NT2/D1 (cell line): ENCODE measurements at regions not wholly inside any gene's neighbourhood (a gene's known extent, or its start where the extent isn't known, plus 50 kb on each side); places are given as distances from the start of the nearest gene placed in this dataset.

Experiments used
- DNase-seq: peaks from one replicate; pipeline ENCODE4 v3.0.0-alpha.2; 2011; ENCODE audit warnings: low read depth, low spot score
- H3K27me3 ChIP-seq: 2 replicates; pipeline ENCODE4 v1.6.0; 2011; ENCODE audit warnings: mild to moderate bottlenecking; ENCODE audit not compliant: insufficient read length, insufficient read depth
- H3K36me3 ChIP-seq: 2 replicates; pipeline ENCODE4 v1.6.1; 2011; ENCODE audit warnings: mild to moderate bottlenecking, low read length, mixed read lengths; ENCODE audit not compliant: insufficient read depth, insufficient read length
- H3K4me1 ChIP-seq: 2 replicates; pipeline ENCODE4 v1.5.1; 2011; ENCODE audit not compliant: insufficient read depth, insufficient read length
- H3K4me3 ChIP-seq: 2 replicates; pipeline ENCODE4 v1.5.1; 2011; ENCODE audit warnings: low read depth; ENCODE audit not compliant: insufficient read length
- H3K9ac ChIP-seq: 2 replicates; pipeline ENCODE4 v1.6.0; 2011; ENCODE audit warnings: low read depth; ENCODE audit not compliant: insufficient read length
- H3K9me3 ChIP-seq: 2 replicates; pipeline ENCODE4 v1.5.1; 2011; ENCODE audit warnings: mild to moderate bottlenecking, low read length; ENCODE audit not compliant: insufficient read depth
- SUZ12 ChIP-seq: IDR thresholded peaks from 2 replicates; pipeline ENCODE4 v1.6.1; 2011; ENCODE audit not compliant: insufficient read length, insufficient read depth; ENCODE audit errors: extremely low read depth
- YY1 ChIP-seq: IDR thresholded peaks from 2 replicates; pipeline ENCODE4 v1.6.1; 2011; ENCODE audit not compliant: insufficient read length, insufficient read depth
- ZNF274 ChIP-seq: IDR thresholded peaks from 2 replicates; pipeline ENCODE4 v1.6.1; 2011; ENCODE audit warnings: mild to moderate bottlenecking, low read depth, low read length

DNA sequence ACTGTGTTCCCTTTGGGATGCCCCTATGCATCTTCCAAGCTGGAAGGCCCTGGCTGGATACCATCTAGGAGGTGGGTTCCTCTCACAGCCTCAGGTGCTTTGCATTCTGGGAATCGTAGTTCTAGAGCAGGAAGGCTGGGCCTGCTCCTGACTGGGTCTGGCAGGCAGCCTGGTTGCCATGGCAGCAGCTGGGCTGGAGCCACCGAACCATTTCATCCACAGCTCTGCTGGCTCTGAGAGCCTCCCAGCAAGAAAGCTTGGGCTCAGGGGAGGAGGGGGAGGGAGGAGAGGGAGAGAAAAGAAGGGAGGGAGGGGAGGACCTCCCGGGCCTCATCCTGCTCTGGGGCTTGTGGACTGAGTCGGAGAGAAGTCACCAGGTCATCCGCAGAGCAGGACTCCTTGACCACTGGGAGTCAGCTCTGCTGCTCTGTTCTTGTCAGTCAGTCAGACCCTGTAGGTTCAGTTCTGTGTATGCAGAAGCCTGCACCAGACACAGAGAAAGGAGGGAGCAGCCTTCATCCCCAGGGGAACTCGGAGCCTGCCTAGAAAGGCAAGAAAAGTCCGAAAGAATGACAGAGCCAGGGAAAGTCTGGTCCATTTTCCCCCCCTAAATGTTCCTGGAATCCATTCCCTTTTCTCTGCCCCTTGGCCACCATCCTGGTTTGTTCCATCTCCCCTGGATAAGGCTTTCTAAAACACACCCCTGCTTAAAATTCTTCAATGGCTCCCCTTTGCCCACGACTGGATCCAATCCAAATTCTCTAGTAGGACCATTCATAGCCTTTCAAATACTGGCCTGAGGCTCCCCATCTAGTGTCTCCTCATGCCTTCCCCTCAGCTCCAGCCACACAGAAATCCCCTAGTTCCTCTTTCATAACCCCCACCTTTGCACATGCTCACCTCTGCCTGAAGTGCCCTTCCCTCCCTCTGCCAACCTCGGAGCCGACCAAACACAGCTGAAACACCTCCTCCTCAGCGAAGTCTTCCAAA lies 65.4 kb upstream of the ARAP3 start:
- H3K9me3 ChIP-seq, result no peaks in the 10 kb centered on the region
- no peak for TF ChIP-seq SUZ12
- TF ChIP-seq ZNF274, result no peak
- no peak for TF ChIP-seq YY1
- H3K4me1 ChIP-seq, result peaks cover 4% of the 10 kb centered on the region
- H3K4me3 ChIP-seq, result no peak overlapping the region
- H3K27me3 ChIP-seq, result peaks cover 16% of the 10 kb centered on the region
- peak; percentile 72 for DNase-seq
- H3K9ac ChIP-seq, result no peak overlapping the region
- H3K36me3 ChIP-seq, result no peaks in the 10 kb centered on the region

DNA sequence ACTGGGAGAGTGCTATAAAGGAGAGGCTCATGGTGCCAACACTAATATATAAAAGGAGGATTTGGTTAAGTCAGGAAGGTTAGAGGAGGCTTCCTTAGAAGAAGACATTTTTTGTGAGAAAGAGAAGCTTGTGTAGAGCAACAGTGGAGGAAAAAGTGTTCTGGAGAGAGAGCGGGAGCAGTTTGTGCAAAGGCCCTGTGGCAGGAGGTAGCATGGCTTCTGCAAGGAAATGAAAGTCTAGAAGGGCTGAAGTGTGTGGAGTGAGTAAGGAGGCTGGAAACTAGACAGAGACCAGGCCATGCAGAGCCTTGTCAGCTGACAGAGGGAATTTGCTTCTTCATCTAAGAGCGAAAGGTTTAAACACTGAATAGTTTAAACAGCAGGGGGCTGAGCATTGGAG lies 64.4 kb upstream of the ARAP3 start:
- H3K4me1 ChIP-seq, result peaks cover 4% of the 10 kb centered on the region
- no peaks in the 10 kb centered on the region for H3K9me3 ChIP-seq
- no peaks in the 10 kb centered on the region for H3K36me3 ChIP-seq
- TF ChIP-seq ZNF274, result no peak
- TF ChIP-seq YY1, result no peak
- TF ChIP-seq SUZ12, result no peak
- H3K9ac ChIP-seq, result no peak overlapping the region
- no peak for DNase-seq
- no peak overlapping the region for H3K4me3 ChIP-seq
- peaks cover 12% of the 10 kb centered on the region for H3K27me3 ChIP-seq

DNA sequence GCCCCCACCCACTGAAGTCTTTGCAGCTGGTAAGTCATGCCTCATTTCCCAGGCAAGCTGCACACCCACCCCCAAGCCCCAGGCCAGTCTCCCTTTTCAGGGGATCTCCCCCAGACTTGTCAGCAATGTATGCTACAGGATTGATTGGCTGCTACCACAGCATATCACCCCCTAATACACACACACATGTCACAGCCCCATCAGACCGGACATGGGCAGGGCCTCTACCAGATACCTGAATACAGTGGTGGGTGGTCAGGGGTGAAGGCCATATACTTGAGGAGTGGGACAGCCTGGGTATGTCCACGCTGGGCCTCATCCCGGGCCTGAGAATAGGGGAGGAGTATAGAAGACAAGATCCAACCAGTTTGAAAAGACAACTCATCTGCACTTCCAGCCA lies 63.4 kb upstream of the ARAP3 start:
- no peaks in the 10 kb centered on the region for H3K9me3 ChIP-seq
- TF ChIP-seq YY1 (no peak), ZNF274 (no peak), SUZ12 (no peak)
- no peaks in the 10 kb centered on the region for H3K36me3 ChIP-seq
- H3K27me3 ChIP-seq, result peaks cover 12% of the 10 kb centered on the region
- no peak overlapping the region for H3K4me3 ChIP-seq
- DNase-seq, result no peak
- no peak overlapping the region for H3K9ac ChIP-seq
- H3K4me1 ChIP-seq, result peaks cover 4% of the 10 kb centered on the region

DNA sequence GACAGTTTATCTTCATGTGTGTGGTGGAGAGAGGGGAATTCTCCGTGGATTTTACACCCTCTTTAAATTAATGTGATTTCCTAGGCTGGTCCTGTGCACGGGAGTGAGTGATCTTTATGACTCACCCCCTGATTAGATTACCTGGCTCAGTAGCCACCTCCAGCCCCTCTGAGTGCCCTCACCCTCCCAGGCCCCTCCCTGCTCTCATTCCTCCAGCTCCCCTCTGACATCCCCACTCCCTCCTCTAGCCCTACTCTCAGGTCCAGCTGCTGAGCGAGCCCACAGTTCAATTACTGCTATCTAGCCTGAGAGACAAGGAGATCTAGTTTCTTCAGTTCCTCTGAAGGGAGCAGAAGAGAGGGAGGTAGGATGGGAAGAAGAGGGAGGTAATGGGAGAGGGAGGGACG lies 61.8 kb upstream of the ARAP3 start:
- no peak overlapping the region for H3K4me3 ChIP-seq
- peaks cover 6% of the 10 kb centered on the region for H3K27me3 ChIP-seq
- H3K9ac ChIP-seq, result no peak overlapping the region
- no peak for DNase-seq
- H3K36me3 ChIP-seq, result no peaks in the 10 kb centered on the region
- no peaks in the 10 kb centered on the region for H3K9me3 ChIP-seq
- H3K4me1 ChIP-seq, result peaks cover 4% of the 10 kb centered on the region
- TF ChIP-seq SUZ12 (no peak), ZNF274 (no peak), YY1 (no peak)

- Histone ChIP-seq H3K4me3 (no peak overlapping the region), H3K27me3 (peaks cover under 1% of the 10 kb centered on the region), H3K4me1 (peaks cover 4% of the 10 kb centered on the region), H3K36me3 (no peaks in the 10 kb centered on the region), H3K9me3 (no peaks in the 10 kb centered on the region), H3K9ac (no peak overlapping the region)
- no peak for TF ChIP-seq SUZ12
- no peak for TF ChIP-seq ZNF274
- TF ChIP-seq YY1, result no peak
- peak; percentile 36 for DNase-seq
Measured at GRCh38 chr5:141742866-141743851, 61.1 kb upstream of the ARAP3 start.

DNA sequence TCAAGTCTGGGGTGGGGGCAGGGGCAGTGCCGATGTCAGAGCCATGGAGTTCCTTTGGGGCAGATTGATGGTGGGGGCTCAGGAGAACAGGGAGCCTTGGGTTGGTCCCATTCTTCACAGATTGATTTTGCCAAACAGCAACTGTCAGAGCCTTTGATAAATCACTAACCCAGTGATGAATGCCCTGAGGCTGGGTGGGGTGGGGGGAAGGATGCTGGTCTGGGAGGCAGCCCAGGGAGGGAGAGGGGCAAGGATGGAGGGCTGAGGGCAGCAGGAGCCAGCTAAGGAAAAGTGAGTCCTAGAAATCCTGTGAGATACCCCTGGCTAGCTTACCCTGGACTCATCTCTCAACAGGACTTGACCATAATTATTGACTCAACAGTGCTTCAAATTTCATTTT lies 60.1 kb upstream of the ARAP3 start:
- no peak for DNase-seq
- H3K36me3 ChIP-seq, result no peaks in the 10 kb centered on the region
- H3K9me3 ChIP-seq, result no peaks in the 10 kb centered on the region
- no peaks in the 10 kb centered on the region for H3K27me3 ChIP-seq
- no peaks in the 10 kb centered on the region for H3K4me1 ChIP-seq
- TF ChIP-seq SUZ12 (no peak), YY1 (no peak), ZNF274 (no peak)
- H3K9ac ChIP-seq, result no peak overlapping the region
- H3K4me3 ChIP-seq, result no peak overlapping the region
